GM20000 (cell line): ENCODE measurements at regions not wholly inside any gene's neighbourhood (a gene's known extent, or its start where the extent isn't known, plus 50 kb on each side); places are given as distances from the start of the nearest gene placed in this dataset.

ENCODE experiments used
- DNase-seq: peaks from one replicate; pipeline ENCODE4 v3.0.0; 2012; ENCODE audit warnings: low spot score
- TF ChIP-seq, protein P1 (sequence below): IDR thresholded peaks from 2 replicates; pipeline ENCODE4 v1.5.1; 2012; ENCODE audit warnings: mild to moderate bottlenecking, control low read depth; ENCODE audit errors: extremely low read depth, missing control alignments

DNA sequence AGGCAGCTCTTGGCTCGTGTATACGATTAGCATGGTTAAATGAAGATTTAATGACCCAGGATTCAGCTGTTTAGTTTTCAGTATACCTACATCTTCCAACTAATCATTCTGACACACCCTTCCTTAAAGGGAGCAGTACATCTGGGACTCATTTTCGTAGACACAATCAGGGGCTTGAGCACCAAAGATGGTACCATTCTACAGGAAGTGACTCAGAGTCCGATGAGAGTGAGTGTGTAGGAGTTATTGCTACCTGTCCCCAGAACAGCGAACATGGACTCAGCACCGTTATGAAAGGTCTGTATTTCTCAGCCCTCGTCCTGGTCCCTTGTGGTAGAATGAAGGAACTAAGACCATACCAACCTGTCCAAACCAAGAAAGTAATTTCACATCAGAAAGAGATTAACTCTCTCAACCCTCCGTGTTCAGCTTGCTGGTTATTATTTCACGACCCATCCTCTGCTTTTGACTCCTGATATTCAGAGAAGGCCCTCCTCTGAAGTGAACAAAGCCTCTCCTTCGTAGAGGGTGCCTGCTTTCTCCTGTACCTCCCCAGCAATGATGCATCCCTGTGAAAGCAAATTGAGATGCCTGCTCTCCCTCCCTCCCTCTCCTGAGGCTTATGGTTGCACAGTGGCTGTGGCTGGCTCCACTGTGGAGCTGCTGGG, 214.8 kb downstream of the MTX2 start:
- DNase-seq: no peak

DNA sequence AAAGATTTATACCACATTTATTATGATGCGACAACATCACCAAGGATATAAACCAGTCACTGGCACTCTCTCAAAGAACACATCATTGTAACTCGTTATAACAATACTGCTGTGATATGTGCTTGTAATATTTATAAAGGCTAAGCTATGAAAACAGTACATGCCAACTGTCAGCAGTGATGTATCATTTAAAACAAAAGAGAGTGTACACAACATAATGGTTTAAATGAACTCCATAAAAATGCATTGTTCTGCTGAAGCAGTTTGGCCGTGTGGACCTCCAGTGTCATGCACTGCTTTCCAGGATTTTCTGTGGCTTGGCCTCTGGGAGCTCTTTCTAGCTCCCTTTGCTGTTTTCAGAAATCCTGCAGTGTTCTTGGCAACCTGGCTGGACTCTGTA, 215.6 kb downstream of the MTX2 start:
- TF ChIP-seq, protein P1, sequence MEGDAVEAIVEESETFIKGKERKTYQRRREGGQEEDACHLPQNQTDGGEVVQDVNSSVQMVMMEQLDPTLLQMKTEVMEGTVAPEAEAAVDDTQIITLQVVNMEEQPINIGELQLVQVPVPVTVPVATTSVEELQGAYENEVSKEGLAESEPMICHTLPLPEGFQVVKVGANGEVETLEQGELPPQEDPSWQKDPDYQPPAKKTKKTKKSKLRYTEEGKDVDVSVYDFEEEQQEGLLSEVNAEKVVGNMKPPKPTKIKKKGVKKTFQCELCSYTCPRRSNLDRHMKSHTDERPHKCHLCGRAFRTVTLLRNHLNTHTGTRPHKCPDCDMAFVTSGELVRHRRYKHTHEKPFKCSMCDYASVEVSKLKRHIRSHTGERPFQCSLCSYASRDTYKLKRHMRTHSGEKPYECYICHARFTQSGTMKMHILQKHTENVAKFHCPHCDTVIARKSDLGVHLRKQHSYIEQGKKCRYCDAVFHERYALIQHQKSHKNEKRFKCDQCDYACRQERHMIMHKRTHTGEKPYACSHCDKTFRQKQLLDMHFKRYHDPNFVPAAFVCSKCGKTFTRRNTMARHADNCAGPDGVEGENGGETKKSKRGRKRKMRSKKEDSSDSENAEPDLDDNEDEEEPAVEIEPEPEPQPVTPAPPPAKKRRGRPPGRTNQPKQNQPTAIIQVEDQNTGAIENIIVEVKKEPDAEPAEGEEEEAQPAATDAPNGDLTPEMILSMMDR: no peak
- no peak for DNase-seq

More for the DNA sequence above, 214.8 kb downstream of the MTX2 start:
- TF ChIP-seq, protein P1: no peak

DNA sequence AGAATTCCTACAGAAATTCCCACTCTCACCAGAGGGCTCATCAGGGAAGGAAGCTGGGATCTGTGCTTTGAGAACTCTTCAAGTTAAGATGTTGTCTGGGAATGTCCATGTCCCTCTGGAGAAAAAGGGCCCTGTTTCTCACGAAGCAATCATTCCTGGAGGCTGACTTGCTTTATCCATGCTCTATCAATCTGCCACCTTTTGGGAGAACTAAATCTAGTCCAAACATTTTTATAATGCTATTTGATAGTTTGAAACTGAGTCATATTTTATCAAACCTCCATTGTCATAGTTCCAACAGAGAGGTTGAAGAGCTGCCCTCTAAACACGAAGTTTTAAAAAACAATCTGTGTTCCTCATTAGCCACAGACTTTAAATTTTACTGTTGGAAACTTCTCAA, 219.2 kb downstream of the MTX2 start:
- TF ChIP-seq, protein P1: no peak
- no peak for DNase-seq

DNA sequence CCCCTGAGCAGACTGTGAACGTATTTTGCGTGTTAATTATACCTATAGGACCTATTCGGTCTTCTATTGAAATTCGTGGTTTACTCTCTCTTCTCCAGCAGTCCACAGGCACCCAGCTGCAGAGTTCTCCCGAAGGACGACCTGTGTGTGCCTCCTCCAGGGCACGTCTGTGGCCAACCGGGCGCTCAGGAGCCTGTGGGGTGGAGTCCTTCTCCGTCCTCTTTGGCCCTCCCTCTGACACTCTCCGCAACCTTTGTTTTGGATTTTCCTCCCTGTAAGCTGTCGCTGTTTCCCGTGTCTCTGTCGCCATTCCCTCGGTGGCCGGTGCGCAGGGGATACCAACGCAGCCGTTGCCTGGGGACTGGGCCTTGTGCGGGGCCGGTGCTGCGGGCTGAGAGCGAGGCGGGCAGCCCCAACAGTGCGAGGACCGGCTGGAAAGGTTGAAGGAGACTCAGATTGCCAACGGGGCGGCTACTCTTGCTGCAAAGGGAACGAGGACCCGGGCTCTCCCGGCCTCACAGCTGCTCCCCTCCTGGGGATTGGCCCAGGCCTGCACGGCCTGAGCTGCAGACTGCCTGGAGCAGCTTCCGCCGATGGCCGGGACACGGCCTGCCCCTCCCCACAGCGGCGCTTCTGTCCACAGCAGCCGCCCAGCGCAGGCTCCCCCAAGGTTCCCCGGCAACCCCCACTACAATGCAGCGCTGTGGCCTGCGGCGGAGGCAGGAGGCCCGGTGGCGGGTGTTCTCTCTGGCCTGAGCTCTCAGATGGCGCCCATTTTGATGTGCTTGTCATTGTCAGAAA, 221.0 kb downstream of the MTX2 start:
- TF ChIP-seq, protein P1: no peak
- DNase-seq: no peak

DNA sequence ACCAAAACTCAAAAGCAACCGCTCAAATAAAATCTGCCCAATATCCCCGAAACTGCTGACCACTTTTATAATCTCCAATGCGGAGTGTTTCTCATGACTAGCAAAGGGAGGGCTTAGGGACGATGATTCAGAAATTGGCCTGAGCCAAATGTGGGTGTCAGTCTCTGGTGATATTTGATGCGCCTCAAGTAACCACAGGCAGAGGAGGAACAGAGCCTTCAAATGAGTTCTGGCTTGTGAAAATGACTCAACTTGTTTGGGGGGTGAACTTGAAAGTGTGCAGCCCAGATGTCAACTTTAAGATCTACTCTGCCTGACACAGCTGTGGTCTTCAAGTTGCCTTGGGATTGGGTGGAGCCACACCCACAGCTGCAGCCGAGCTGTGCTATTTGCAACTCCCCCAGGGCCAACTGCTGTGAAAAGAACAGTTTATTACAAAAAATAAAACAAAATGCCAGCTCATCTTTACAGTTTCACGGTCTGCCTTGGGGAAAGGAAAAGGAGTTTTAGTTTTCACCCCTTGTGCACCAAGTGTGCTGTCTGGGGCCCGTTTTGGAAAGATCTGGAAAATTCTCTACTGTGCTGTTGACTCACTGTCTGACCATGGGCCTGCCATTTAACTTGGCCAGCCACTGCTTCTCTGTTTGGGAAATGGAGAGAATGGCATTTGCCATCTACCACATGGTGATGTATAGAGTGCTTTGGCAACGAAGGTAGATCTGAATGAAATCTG, 222.1 kb downstream of the MTX2 start:
- peak; percentile 87 for DNase-seq

DNA sequence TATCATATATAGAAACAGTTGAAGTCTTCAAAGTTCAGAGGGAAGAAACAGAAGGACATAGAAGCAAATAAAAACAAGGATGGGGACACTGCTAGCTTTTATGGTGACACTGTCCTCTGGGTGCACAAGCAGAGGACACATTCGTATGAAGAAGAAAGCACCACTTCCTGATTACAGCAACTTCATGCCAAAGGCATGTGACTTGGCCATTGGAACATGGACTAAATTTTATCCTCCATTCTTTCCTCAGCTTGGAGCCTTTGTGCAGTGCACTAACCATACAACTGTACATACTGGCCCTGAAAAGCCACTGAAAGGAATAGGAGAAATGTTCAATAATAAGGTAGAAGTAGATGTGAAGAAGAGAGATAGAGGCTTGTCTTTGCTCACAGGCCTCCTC, 223.3 kb downstream of the MTX2 start:
- DNase-seq: no peak
- TF ChIP-seq, protein P1: no peak

More for the DNA sequence above, 222.1 kb downstream of the MTX2 start:
- TF ChIP-seq, protein P1: no peak
